ENCODE measurements at regions not wholly inside any gene's neighbourhood (a gene's known extent, or its start where the extent isn't known, plus 50 kb on each side); places are given as distances from the start of the nearest gene placed in this dataset.
"Not testable (repeated sequence)": the region's sequence is repeated elsewhere in the genome, so short reads cannot be mapped to it uniquely, and the experiment has no call there.

DNA sequence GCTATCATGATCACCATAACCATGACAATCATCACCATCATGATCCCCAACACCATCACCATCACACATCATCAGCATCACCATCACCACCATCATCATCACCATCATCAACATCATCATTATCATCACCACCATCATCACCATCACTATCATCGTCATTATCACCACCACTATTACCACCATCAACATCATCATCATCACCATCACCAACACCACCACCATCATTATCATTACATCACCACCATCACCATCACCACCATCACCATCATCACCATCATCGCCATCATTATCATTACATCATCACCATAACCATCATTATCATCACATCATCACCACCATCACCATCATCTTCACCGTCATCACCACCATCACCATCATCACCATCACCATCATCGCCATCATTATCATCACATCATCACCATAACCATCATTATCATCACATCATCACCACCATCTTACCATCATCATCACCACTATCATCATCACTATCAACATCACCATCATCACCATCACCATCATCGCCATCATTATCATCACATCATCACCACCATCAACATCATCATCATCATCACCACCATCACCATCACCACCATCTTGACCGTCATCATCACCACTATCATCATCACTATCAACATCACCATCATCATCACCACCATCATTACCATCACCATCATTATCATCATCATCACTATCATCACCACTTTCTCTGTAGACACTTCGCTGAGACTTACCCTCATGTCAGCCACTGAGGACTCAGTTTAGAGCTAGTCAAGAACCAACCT is 366.0 kb downstream of the C16orf95 start:
- intact Hi-C loops (cut with micrococcal nuclease), result no loop called here
- ATAC-seq (no peak), DNase-seq (no peak)

DNA sequence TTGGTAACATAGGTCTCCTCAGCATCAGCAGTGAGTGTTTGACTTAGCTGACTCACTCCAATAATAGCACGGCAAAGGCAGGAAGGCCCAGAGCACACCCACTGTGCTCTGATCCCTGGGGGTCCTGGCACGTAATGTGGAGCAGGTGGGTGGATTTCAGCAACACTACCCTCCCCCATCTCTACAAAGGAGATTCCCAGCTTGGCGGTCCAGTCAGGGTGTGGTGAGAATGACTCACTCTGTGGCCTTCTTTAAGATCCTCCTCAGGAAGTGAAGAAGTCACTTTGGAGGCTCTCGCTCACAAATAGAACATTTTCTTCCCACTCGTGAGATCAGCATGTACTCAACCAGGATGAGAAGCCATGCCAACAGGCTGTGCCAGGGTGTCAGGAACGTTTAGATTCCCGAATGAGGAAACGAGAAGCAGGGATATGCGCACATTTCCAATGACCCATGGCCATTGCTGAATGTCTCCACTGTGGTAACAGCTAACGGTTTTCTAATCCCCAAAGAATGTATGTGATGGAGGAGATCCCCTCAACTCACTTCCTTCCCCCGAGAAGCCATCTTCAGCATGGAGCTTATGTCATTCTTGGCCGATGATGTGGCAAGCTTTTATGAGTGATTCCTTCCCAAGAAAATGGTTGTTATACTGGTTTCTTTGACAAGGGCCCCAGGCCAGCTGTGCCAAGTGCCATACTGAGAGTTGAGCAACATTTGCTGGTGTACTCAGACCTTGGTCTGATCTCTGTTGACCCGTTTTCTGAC is 365.2 kb downstream of the C16orf95 start:
- intact Hi-C loops (cut with micrococcal nuclease), result no loop called here
- peak; percentile 46 for DNase-seq
- peak; percentile 78 for ATAC-seq

DNA sequence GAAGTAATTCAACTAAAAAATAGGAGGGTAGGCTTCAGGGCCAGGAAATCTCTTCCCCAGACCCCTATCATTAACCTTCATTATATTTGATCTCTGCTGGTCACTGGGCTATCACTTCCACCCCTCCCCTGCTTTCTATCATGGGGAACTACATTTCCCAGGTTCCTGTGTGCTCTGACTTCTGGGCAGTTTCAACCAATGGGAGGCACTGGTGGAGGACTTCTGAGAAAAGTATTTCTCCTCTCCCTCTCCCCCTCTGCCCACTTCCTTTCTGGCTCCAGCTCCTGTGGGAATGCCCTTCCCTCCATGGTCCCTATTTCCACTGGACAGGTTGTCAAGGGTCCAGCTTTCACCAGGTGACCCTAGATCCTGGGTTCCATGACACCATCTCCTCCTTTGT is 364.4 kb downstream of the C16orf95 start:
- intact Hi-C loops (cut with micrococcal nuclease), result no loop called here
- DNase-seq, result no peak
- ATAC-seq, result no peak

DNA sequence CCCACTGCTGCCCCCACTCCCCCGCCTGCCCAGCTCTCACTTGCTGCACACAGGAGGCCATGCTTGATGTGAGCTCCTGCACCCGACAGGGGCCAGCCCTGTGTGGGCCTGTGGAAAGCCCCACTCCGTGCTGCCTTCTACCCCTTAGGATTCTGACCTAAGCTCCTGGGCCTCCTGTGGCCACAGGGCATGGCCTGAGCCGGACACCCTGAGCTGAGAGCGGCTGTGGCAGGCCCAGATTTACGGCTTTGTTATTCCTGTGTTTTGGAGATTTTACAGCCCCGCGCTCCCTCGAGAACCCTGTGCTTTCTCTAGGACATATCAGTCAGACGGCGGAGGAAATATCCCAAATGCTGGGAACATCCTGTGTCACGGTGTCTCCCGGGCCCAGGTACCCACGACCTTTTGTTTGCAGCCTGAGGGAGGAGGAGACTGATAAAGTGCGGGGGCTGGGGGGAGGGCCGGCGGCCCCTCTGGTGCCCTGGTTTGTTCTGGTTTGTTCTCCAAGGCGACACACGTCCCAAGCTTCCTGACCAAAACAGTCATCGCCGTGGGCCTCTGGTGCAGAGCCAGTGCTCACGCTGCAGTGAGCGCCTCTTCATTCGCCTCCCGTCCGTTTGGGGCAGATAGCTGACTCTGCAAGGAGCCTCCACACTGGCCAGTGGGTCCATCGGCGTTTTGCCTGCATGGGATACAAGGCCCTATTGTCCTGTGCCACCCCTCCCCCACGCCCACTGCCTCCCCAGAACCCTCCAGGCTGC is 363.4 kb downstream of the C16orf95 start:
- intact Hi-C loops (cut with micrococcal nuclease), result no loop called here
- DNase-seq (no peak), ATAC-seq (no peak)

DNA sequence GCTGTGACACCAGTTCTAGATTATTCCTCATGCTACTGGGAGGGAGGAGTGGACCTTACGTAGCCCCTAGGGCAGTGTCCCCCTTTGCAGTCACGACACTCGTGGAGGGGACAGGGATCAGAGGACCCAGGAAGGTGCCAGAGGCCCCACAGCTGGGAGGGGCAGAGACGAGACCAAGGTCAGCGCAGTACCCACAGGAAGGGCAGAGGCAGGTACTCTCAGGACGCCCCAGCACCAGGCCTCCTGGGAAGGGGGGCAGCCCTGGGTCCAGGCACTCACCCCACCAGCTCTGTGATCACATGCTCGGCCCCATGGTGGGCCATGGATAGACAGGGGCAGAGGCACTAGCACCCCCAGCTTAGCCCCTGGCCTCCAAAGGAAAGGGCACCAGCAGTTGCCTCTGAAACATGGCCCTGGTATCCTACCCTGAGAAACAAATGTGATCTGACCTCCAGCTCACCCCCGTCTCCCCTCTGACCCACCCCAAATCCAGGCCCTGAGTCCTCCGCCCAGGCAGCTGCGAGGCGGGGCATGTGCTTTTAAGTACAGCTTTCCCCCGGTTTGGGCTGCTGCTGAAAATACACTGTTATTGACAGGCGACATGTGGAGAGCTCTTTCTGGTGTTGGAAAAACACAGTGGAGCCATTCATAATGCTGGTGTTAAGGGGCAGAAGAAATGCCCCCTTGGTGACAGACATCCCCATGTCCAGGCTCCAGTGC is 361.9 kb downstream of the C16orf95 start:
- no peak for ATAC-seq
- no peak for DNase-seq

DNA sequence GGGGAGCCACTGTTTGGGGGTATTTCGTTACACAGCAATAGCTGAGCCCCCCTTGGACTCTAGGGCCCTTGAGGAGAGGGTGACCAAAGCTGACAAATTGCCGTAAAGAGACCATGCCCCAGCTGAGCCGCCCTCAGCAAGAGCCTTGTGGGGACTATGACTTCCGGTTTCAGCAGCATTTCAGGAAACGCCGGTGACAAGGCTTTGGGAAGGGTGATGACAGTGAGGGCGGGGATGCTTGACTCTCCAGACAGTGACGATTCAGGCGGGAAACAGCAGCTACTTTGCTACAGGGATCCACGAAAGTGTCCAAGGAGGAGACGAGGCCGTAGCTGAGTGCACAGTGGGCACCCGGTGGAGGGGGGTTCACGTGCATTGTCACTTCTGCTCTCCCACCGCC is 360.8 kb downstream of the C16orf95 start:
- intact Hi-C loops (cut with micrococcal nuclease), result no loop called here
- ATAC-seq (no peak), DNase-seq (no peak)

More for the DNA sequence above, 361.9 kb downstream of the C16orf95 start:
- intact Hi-C loops (cut with micrococcal nuclease), result no loop called here

DNA sequence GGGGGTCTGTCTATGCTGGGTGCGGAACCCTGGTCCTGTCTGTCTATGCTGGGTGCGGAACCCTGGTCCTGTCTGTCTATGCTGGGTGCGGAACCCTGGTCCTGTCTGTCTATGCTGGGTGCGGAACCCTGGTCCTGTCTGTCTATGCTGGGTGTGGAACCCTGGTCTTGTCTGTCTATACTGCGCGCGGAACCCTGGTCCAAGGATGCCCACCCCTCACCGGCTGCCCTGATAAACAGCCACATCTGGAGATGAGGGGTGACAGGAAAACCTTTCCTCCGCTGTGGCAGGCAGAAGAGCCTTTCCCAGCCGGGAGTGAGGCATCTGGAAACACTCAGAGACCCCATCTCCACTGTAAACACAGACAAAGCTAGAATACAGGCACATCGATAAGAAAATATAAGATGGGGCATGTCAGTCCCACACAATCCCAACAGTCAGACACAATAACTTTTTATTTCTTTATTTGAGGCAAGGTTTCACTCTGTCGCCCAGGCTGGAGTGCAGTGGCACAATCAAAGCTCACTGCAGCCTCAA is 359.5 kb downstream of the C16orf95 start:
- DNase-seq; intact Hi-C loops (cut with micrococcal nuclease); ATAC-seq: not testable (repeated sequence)

DNA sequence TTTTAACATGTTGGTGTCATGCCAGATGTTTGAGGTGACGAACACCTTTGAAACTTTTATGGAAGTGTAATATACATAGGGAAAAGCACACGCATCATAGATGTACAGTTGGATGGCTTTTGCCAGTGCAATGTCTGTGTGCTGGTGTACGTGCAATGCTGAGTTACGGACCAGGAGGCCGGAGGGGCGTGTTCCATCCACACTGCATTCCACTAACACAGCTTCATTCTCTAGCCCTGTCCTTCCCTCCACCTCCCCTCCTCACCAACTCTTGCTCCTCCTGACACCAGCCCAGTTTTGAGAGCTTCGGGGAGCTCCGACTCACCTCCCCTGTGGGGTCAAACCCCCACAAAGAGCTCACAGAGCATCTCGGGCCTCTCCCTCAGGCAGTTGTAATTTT is 358.8 kb downstream of the C16orf95 start:
- ATAC-seq, result no peak
- intact Hi-C loops (cut with micrococcal nuclease), result no loop called here

DNA sequence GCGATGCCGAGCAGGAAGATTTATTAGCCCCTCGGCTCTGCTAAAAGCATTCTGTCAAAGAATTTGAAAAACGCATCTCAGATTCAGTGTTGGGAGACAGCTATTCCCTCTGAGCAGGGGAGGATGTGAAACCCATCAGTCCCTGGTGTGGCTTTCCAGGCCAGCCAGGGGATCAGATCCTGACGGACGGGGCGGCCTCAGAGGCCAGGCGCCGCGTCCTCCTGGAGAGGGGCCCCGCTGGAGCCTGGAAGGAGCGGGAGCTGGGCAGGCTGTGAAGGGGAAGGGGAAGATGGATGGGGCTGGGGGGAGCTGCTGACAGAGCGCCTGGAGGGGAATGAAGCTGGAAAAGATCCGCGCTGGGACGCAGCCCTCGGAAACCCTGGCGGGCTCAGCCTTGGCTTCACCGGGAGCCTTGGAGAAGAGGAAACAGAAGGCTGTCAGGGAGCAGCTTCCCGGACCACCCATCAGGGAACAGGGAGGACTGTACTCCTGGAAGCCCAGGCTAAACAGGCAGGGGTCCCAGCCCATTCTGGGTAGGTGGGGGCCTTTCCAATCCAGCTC is 358.0 kb downstream of the C16orf95 start:
- intact Hi-C loops (cut with micrococcal nuclease), result no loop called here
- DNase-seq (no peak), ATAC-seq (no peak)

More for the DNA sequence above, 358.8 kb downstream of the C16orf95 start:
- no peak for DNase-seq

DNA sequence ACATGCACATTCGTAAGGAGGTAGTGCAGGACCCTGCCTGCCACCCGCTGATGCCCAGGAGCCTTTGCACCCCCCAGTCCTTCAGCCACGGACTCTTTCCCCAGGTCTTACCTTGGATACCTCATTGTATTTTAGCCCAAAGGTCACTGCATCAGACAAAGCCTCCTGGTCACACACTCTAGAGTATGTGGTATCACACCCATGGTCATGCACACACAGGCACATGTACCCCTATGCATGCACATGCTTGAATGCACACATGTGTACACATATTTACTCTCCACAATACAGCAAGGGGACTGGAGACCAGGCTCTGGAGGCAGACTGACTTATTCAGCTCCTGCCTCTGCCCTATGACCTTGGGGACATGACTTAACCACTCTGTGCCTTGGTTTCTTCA is 357.5 kb downstream of the C16orf95 start:
- no peak for DNase-seq
- intact Hi-C loops (cut with micrococcal nuclease), result no loop called here

DNA sequence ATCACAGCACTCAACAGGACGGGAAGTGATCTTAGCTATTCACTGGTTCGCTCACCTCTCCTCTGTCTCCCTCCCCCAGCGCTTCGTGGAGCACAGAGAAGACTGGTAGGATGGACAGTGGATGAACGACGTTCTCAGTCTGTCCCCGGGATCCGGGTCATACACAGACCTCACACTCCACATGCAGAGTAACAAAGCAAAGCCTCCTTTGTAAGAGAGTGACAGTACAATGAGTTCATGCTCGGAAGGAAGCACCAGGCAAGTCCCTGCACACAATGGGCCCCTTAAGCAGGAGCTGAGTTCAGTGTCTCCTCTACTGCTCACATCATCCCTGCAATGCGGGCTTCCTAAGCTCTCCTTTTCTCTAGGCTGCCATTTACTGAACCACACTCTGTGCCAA is 356.9 kb downstream of the C16orf95 start:
- intact Hi-C loops (cut with micrococcal nuclease), result no loop called here
- ATAC-seq, result no peak
- DNase-seq, result no peak

More for the DNA sequence above, 357.5 kb downstream of the C16orf95 start:
- no peak for ATAC-seq

DNA sequence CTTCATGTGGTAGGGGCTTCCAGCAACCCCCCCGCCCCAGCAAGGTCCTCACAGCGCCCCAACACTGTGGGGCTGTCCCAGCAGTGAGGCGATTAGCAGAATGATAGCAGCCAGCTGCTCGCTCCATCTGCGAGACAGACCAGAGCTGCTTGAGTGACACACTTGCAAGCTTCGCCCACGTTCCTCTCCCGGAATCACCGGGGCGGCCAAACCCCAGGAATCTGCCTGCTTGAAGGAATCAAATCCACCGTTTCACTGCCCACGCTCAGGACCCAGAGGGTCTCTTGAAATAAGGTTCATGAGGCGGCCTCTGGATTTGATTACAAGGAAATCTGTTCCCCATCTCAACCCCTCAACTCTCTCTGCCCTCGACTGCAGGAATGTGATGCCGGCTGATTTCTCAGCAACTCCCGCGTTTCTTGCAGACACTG is 356.0 kb downstream of the C16orf95 start:
- peak; percentile 45 for DNase-seq
- ATAC-seq, result peak; percentile 60
- intact Hi-C loops (cut with micrococcal nuclease), result no loop called here

DNA sequence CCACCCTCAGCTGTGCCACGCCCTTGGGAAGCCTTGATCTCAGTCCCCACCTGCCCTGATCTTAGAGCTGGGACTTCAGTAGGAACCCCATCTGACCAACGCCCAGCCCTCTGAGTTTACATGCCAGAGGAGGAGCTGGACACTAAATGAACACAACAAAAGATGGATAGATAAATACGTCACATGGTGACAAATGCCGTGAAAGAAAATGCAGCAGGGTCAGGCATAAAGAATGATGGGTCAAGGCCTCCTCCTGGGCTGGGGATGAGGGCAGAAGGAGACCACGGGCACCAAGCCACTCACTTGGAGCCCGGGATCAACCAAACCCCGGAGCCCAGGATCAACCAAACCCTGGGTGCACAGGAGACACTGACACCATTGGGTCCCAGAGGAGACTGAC is 354.9 kb downstream of the C16orf95 start:
- intact Hi-C loops (cut with micrococcal nuclease), result no loop called here
- ATAC-seq (no peak), DNase-seq (no peak)

DNA sequence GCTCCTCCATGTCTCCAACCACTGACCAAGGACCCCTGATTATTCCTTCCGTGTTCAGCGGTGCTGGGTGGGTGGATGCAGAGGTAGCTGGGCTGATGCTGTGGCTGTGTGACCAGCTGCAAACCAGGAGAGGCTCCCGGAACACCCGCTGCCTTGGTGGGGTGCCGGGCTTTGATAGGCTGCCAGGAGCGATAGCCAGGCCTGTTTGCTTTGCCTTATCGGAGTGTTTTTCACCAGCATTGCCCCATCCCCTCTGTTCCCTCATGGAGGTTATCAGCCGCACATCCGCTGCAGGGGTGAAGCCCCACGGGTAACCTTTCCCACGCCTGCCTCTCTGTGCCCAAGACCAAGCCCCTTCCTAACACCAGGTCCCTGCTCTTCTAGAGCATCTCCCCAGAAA is 354.3 kb downstream of the C16orf95 start:
- ATAC-seq (no peak), DNase-seq (no peak)
- intact Hi-C loops (cut with micrococcal nuclease), result no loop called here

DNA sequence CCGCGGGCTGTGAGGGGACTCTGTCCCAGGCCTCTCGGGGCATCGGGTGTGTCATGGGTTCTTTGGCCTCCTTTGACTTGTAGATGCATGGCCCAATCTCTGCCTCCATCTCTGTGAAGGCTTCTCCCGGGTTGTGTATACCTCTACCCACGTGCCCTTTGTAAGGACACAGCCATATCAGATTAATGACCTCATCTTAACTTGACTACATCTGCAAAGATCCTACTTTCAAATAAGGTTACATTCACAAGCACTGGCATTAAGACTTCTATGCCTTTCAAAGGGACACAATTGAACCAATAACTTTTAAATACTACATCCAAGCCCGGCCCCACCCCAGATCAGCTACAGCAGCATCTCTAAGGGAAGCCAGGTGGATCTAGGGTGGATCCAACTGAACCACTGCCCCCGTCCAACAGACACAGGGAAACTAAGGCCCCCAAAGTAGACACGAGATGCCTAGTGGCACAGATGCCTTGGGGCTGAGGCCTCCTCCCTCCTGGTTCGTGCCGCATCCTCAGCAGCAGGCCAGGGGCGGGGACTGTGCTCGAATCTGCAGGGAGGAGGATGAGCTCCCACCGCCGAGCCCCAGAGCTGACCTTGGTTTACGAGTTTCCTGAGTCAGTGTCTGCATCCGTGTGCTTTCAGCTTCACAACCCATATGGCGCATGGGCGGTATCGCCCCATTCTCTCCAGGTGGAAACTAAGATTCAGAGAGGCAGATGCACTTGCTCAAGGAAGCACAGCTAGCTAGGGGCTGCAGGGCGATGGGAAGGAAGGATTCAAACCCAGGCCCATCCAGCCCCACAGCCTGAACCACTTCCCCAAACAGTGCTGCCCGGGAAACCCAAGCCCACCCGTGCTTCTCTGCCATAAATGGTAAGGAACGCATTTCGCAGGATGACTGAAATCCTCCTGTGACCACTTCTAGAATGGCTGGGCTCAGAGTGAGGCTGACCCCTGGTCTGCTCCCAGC is 353.3 kb downstream of the C16orf95 start:
- intact Hi-C loops (cut with micrococcal nuclease), result no loop called here
- ATAC-seq (no peak), DNase-seq (no peak)

DNA sequence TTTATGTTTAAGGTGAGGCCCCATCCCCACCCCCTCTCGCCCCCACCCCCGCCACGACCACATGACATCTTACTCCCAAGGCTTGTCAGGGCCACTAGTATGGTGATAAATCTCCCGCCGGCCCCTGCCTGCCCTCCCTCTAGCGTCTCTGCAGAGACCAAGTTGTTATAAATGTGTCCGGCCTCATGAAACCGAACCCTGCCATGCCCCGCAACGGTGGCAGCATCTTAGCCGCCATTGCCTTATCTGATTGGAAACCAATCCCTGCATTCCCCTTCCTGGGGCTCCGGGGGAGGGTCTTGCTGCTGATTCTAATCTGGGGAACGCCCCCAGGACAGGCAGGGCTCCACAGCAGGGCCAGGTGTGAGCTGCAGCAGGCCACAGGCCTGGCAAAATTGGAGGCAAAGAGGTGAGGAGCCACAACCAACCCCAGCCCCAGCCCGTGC is 352.4 kb downstream of the C16orf95 start:
- ATAC-seq, result no peak
- DNase-seq, result no peak
- intact Hi-C loops (cut with micrococcal nuclease), result no loop called here

DNA sequence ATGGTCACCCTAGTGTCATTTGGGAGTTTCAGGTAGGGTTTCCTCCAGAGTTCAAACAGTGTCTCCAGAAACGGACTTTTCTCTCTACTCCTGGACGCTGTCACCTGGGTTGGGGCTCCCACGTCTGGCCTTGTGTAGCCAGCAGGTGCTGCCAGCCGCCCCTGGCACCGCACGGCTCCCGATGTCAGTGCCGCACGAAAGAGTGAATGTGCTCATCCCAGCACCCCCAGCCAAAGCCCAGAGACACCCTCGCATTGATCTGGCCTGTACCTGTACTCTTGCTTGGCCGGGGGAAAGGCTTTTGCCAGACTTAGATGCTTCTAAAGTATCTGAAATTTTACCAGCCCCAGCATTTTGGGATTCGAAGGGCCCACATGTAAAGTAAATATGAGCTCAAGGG is 351.9 kb downstream of the C16orf95 start:
- ATAC-seq (no peak), DNase-seq (no peak)
- intact Hi-C loops (cut with micrococcal nuclease), result no loop called here

All from left ventricle myocardium superior (tissue), 1 donor.